NCI-H774 (cell line): ENCODE measurements at regions not wholly inside any gene's neighbourhood (a gene's known extent, or its start where the extent isn't known, plus 50 kb on each side); places are given as distances from the start of the nearest gene placed in this dataset.
"Not testable (repeated sequence)": the region's sequence is repeated elsewhere in the genome, so short reads cannot be mapped to it uniquely, and the experiment has no call there.

Experiments
- DNase-seq: peaks from one replicate; lab custom pipeline; 2025; lab: John Stamatoyannopoulos, UW

DNA sequence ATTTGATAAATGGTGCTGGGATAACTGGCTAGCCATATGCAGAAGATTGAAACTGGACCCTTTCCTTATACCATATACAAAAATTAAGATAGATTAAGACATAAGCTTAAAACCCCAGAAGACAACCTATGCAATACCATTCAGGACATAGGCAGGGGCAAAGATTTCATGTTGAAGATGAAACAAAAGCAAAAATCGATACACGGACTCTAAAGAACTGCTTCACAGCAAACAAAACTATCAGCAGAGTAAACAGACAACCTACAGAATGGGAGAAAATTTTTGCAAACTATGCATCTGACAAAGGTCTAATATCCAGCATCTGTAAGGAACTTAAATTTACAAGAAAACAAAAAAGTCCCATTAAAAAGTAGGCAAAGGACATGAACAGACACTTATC lies 255.9 kb downstream of the TINAG start:
- DNase-seq, result not testable (repeated sequence)

DNA sequence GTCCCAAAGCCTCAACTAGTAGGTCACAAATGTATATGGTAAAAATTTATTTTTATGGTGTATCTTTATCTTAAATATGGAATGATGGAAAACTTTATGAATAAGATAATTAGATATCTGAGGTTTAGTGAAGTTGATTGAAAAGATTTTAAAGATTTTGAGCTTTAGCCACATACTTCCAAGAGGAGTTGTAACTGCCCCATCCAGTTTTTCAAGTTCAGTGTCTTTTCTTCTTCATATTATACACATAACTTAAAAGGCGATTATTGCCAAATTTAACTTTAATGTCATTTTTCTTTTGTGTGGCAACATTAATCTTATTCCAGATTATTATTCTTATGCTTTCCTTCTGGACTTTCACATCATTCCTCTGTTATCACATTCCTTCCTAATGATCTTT lies 266.4 kb downstream of the TINAG start:
- no peak for DNase-seq

DNA sequence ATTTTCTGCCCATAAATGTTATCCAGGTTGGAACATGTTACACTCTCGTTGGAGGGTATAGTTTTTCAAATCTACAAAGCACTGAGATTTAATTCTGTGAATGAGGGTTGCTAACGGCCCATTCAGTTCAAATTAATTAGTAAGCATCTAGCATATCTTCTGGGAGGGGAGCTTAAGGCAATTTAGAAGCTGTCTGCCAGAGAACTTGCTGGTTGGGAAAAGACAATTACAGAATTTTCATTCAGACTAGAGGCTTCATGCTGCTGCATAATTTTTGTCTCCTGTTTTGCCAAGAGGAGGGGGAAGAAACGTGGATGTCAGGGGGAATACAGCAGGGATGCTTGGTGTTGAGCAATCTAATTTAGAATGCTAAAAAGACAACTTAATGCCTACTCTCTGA lies 268.3 kb upstream of the FAM83B start:
- DNase-seq, result no peak

DNA sequence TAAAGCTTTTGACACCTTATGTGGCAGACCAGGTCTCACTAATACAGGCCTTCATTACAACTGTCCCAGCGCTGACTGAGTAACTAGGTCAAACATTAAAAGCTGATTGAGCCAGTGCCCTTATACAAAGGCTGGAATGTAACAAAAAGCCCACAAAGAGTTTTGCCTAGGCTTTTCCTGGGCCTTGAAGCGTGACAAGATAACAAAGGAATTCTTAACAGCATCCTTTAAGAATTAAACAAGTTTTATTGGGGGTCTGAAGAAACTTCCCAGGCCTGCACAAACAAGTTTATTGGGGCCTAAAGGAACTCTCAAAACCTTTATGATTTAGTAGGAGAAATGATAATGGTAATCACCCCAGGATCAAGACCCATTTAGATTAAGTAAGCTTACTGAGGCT lies 267.6 kb upstream of the FAM83B start:
- DNase-seq, result no peak

DNA sequence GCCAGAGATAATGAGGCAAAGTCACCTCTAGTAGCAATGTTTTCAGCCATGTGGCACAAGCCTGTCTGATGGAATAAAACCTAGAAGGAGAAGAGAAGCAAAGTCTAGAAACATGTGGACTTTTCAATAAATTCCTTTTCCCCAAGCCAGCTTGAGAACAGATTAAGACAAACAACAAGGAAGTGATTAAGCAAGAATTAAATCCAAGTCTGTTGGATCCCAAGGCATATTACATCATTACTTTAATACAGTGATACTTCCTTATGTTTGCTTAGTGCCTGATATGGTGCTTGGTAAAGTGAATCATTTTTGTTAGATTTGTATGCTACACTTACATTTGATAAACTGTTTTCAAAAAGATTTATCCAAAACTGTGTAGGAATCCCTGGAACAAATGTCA lies 260.3 kb upstream of the FAM83B start:
- no peak for DNase-seq

DNA sequence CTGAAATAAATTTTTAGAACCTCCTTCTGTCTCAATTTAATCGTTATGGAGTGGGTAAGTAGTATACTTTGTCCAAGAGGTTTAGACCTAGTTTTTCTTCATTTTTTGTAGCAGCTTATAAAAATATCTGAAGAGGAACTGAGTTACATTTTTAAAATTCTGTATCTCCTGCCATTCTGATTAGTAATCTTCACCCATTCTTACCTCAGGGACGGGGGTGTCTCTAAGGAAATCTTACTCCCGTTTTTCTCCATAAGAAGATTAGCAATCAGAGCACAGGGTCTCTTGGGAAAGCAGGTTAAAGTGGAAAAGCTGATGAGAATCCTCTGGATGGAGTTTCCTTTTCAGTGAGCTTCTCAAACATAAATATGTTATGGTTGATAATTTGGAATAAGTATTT lies 259.3 kb upstream of the FAM83B start:
- DNase-seq, result no peak

DNA sequence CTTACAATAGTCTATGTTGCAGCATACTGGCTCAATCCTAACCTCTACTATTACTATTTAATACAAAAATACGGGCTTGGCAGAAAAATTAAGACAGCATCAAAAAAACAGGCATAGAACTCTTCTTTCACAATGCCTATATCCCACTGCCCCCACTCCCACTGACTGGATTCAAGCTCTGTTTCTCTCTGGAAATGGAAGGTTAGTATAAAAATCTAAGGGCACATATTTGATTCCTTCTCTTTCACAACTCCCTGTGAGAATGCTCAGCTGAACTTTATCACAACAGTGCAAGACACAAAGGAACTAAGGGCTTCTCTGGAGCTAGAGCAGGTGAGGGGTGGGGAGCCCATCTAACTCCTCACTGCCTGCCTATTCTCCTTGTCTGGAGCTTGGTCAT lies 258.4 kb upstream of the FAM83B start:
- DNase-seq, result no peak

DNA sequence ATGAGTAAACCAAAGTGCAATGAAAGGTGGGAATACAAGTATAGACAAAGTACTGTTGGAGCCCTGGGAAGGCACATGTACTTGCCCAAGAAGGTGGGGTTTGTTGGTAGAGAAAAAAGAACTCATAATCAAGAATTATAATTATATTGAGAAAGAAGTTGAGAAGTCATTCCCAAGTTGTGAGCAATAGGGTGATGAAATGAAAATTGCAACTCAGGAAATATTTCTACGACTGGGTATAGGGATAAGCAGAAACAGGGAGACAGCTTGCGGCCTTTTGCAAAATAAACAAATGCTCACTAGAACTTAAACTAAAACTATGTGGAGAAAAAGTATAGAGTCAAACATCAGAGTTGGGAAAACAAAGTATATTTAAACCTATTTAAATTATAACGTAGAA lies 250.7 kb upstream of the FAM83B start:
- DNase-seq, result no peak

DNA sequence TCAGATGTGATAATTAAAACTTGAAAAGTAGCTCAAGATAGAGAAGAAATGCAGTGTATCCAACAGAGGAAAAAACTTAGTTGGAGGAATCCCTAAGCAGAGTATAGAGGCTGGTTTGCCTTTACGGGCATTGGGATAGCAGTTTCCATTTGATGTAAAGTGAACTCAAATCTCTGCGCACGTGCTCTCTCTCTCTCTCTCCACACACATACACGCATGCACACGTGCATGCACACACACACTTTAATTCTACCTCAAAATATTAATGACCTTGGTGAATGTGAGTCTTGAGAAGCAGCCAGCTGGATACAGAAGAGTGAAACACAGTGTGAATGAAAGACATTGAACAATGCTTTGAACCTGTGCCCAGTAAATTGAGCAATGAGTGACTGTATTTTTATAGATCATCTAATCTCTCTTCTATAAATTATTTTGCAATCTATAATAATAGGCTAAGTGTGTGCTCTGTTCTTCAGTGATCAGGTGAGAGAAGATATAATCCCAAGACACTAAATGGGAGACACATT lies 247.7 kb upstream of the FAM83B start:
- no peak for DNase-seq

DNA sequence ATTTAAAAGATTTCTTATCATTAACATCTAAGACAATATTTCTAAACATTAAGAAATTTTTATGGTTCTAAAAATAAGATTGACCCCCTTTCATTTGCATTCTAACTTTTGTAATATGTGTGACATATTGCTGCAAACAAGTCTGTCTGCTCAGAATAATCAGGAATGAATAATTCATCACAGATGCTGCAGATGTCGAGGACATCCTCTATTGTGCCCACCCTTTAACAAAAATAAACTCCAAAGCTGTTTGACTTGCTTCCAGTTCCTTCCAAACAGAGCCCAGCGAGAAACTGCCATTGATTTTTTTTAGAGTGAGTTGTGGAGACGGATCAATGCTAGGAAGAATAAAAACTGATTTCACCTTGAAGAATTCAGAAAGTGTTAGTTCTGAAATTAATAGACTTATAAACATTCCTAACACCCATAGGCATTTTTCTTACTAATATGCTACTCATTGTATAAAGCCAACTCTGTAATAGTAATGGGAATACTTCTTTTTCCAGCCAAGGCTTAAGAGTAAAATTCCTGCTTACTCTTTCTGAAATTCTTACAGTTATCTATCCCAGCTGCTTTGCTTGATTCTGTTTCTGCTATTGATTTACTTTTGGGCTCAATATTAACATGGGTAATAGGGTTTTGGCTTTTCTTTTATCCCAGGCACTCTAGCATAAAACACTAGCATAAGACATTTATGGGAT lies 244.8 kb upstream of the FAM83B start:
- DNase-seq, result no peak

DNA sequence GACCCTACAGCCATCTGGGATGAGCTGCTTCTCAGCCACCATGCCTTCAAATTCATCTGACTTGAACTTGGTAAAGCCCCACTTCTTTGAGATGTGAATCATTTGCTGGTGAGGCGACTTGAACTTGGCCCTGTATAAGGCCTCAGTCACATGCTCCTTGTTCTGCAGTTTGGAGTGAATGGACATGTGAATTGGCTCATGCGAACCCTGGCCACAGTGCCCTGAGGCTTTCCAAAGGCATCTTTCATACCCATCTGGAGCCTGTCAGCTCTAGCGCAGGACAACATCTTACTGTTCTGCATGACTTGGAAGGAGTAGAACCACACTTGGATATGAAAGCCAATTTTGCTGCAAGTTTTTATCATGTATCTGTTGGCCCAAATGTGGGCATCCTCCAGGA lies 244.0 kb upstream of the FAM83B start:
- no peak for DNase-seq

DNA sequence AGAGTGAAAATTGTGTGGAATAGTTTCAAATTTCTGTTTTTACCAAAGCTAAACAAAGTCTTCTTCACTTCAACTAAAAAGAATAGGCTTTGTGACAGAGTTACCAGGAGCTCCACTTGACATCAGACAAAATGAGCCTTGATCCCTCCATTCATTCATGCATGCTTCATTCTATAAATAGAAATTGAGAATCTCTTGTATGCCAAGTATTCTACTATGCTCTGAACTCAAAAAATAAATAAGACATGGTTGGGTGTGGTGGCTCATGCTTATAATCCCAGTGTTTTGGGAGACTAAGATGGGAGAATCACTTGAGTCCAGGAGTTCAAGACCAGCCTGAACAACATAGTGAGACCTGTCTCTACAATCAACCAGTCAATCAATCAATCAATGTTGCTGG lies 236.6 kb upstream of the FAM83B start:
- no peak for DNase-seq

DNA sequence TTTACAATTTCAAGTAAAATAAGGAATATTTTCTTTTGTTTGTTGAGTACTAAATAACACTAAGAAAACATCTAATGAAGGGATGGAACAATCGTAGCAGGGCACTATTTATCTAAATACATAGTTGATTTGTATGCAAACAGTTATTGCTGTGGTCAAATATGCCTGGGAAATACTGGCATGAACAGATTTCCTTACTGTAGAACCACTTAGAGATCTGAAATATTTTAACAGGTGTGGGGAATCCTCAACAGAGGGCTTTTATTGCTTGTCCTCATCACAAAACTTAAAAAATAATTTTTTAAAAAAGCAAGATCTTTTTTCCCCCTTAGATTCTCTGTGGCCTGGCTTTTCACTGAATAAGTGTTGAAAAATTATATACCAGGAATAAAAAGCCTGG lies 233.0 kb upstream of the FAM83B start:
- no peak for DNase-seq

DNA sequence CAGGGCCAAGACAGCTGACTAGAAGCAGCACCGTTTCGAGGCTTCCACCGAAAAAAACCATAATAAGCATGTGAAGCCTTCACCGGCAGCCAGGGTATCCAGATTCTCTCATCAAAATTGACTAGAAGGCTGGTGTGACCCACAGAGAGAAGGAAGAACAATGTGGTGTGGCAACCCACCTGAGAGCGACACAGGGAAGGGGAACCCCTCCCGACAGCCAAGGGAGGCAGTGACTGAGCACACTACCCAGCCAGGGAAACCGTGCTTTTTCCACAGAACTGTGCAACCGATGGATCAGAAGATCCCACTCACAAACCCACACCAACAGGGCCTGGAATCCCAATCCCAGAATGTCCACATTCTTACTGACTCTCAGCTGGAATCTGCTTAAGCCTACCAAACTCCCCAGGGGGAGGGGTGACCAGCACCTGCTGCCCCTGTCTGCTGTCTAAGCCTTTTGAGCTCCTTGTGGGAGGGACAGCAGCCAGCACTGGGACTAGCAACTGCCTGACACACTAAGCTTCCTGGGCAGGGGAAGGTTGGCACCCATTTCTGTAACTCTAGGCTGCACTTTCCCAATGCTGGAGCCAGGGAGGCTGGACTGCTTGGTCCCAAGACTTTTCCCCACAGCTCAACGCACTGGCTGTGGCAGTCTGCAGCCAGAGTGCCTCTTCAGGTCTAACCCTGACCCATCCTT lies 231.9 kb upstream of the FAM83B start:
- no peak for DNase-seq

DNA sequence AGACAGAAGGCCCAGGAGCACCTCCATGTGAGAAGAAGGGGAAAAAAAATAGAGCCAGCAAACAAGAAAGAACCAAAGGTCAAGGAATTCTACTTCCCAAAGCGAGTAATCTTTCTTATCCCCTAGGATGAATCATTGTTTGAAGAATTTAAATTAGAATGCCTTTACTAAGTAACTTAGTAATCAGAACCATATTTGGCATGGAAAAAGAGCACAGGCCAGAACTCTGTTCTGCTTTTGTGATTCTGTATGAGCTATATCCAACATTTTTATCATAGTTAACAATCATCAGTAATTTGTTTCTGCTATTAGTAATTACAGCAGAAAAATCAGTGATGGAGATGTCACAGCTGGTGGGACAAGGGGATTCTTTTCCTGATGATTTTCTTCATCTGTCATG lies 228.8 kb upstream of the FAM83B start:
- no peak for DNase-seq

DNA sequence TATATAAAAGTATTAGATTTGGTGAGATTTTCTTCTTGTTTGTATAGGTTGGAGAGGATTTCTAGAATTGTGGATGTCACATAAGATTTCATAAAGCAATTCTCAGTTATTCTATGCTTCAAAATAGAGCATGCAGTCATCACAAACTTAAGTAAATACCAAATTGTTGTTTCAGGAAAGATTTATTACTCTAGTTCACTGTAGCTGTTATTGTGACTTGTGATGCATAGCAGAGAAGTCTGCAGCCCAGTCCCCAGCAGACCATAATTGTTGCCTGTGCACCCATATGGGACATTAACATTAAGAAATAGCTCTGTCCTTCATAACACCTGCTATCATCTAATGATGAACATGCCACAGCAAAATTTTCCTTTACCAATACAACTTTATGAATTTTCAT lies 228.0 kb upstream of the FAM83B start:
- DNase-seq, result no peak

DNA sequence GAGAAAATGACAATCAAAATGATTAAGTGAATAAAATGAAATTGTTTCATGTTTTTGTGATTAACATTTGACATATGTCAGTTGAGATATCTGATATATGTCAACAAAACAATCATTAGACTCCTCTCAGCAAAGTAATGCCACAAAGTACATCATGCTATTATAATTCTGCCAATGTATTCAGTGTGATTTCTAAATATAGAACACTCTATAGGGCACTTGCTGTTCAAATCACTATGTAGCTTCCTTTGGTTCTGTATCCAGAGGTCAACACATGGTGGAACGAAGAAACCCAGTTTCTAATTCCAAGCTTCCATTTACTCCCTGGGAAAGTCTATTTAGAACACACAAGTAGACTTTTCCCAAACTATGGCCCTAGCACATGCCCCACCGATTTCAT lies 227.5 kb upstream of the FAM83B start:
- DNase-seq, result no peak

DNA sequence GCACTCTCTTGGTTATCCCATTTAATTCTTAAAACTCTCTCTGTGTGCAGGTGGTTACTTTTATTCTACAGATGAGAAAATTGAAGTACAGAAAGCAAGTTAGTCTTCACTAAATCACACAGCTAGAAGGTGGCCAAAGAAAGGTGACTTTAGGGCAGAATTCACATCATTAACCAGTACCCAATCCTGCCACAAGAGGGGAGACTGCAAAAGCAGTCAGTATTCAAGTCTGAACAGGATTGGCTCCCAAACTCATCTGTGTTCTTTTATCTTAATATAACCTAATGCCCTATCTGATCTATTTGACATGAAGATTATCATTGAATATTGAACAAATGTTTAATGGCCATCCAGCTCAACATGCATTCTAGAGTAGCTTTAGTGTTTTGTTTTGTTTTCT lies 225.3 kb upstream of the FAM83B start:
- no peak for DNase-seq

DNA sequence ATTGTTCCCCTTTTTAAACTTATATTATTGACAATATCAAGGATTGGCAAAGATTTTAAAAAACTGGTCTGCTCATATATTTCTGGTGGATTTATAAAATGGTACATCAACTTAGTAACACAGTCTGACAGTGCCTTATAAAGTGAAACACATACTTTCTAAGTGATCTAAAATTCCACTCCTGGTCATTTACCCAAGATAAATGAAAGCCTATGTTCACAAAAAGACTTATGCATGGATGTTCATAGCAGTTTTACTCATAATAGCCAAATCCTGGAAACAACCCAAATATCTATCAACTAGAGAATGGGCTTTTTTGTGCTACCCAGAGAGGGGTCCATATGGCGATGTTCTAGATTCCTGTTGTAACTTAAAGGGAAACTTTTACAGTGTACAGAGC lies 222.4 kb upstream of the FAM83B start:
- DNase-seq, result no peak

DNA sequence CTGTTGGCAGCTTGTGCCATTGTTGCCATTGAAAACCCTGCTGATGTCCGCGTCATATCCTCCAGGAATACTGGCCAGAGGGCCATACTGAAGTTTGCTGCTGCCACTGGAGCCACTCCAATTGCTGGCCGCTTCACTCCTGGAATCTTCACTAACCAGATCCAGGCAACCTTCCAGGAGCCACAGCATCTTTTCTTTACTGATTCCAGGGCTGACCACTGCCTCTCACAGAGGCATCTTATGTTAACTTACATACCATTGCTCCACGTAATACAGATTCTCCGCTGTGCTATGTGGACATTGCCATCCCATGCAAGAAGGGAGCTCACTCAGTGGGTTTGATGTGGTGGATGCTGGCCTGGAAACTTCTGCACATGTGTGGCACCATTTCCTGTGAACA lies 221.8 kb upstream of the FAM83B start:
- no peak for DNase-seq

DNA sequence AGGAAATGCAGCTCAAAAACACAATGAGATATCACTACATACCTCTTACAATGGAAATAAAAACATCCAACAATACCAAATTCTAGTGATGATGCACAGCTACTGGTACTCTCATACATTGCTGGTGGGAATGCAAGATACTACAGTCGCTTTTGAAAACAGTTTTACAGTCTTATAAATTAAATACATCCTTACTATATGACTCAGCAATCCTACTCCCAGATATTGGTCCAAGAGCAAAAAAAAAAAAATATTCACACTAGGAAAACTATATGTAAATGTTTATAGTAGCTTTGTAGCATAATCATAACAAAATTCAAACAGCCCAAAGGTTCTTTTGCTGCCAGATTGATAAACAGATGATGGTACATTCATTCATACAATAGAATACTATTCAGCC lies 217.4 kb upstream of the FAM83B start:
- DNase-seq, result no peak

DNA sequence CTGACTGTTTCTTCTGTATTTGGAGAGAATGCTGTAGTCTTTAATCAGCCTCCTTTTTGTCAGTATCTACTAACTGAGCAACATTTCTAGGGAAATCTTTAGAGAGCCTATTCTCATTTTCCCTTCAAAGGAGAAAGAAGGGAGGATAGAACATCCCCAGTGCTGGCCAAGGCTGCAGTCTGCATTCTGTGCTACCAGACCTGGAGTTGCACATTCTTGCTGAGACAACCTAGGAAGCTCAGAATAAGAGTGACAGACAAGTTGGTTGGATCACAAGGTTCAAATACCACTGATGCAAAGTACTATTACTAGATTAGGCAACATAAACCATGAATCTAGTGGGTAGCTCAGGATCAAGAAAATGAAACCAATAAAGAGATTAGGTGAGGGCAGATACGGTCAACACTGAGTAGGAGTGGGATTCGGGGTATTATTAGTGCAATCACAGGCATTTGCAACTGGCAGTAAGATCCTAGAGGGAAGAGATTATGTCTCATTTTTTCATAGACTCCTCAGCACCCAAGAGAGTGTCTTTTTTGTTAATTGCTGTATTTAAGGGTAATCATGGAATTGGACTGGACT lies 213.5 kb upstream of the FAM83B start:
- no peak for DNase-seq

DNA sequence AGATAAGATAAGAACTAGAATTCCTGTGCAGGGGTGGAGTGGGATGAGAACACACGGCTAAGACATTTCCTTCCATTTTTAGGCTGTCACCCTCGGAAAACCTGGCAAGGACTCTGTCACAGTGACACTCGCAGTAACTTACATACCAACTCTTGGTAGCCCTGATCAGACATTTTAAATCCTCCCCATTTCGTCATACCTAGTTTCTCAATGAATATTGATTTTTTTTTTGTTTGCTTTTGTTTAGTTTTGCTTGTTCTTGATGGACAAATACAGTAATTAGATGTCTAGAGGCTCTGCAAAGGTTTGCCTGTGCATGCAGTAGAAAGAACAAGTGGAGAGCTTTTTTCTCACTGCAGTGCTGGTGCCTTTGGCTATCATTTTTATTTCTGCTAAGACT lies 213.0 kb upstream of the FAM83B start:
- no peak for DNase-seq

DNA sequence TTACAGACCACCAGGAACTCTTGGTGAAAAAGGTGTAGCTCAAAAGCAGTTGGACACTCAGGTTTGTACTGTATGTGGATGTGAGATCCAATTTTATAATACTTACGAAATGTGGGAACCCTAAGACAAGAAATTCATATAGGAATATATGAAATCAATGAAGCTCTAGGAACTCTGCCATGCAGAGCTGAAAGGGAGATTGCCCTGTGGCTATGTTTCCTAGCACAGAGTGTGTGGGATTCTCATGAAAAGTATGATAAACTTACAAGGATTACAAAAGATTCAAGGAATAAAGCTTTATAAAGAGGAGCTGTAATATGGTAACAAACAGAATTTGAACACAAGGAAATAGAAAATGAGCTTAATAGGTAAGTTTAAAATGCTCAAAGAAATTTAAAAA lies 205.7 kb upstream of the FAM83B start:
- no peak for DNase-seq
